Tibial nerve (tissue), 3 donors: ENCODE measurements at regions not wholly inside any gene's neighbourhood (a gene's known extent, or its start where the extent isn't known, plus 50 kb on each side); places are given as distances from the start of the nearest gene placed in this dataset.

Experiments used
- POLR2A ChIP-seq, 2 donors: fragments of 450-650 bp; IDR thresholded peaks; one replicate each; pipeline ENCODE4 v1.6.1; 2017; ENCODE audit warnings: antibody characterized with exemption in 2 of 2, mild to moderate bottlenecking in 2 of 2, moderate library complexity in 2 of 2
- TF ChIP-seq, protein P1 (sequence below), 5 experiments: fragments of 200-600 bp in 3 of 5; fragments of 450-650 bp in 2 of 5; sonication (generic) in 3 of 5; IDR thresholded peaks; one replicate each; pipeline ENCODE4 v1.5.1; 2016 to 2019; ENCODE audit warnings: antibody characterized with exemption in 5 of 5, mild to moderate bottlenecking in 3 of 5, moderate library complexity in 2 of 5

DNA sequence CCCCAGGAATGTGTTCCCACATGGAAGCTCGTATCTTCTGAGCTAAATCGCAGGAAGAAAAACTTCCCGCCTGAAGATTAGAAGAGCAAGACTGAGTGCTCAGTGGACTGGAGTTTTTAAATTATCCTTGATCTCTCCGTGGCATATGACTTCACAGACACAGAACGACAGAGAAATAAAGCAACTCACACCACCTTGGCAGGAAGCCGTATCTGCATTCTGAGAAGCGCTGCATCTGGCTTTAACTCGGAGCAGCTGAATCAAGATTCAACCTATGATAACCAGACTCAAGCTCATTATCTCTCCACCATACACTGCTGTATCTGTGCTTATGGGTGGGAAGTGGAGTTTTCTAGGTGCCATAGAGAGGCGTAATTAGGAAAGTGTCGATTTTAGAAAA is 1482.7 kb downstream of the AACS start:
- no peak for TF ChIP-seq POLR2A (IDR thresholded peaks at IDR 0.05)
- TF ChIP-seq, protein P1, sequence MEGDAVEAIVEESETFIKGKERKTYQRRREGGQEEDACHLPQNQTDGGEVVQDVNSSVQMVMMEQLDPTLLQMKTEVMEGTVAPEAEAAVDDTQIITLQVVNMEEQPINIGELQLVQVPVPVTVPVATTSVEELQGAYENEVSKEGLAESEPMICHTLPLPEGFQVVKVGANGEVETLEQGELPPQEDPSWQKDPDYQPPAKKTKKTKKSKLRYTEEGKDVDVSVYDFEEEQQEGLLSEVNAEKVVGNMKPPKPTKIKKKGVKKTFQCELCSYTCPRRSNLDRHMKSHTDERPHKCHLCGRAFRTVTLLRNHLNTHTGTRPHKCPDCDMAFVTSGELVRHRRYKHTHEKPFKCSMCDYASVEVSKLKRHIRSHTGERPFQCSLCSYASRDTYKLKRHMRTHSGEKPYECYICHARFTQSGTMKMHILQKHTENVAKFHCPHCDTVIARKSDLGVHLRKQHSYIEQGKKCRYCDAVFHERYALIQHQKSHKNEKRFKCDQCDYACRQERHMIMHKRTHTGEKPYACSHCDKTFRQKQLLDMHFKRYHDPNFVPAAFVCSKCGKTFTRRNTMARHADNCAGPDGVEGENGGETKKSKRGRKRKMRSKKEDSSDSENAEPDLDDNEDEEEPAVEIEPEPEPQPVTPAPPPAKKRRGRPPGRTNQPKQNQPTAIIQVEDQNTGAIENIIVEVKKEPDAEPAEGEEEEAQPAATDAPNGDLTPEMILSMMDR (IDR thresholded peaks at IDR 0.05): no peak
